Gastrocnemius medialis (tissue), 4 donors: ENCODE measurements at regions not wholly inside any gene's neighbourhood (a gene's known extent, or its start where the extent isn't known, plus 50 kb on each side); places are given as distances from the start of the nearest gene placed in this dataset.

Source experiments
- CTCF ChIP-seq, 5 experiments: fragments of 450-650 bp in 3 of 5; fragments of 200-600 bp in 2 of 5; sonication (generic) in 2 of 5; IDR thresholded peaks in 4 of 5; conservative IDR thresholded peaks in 1 of 5; 1 replicate in 4 of 5; 2 replicates in 1 of 5; pipeline ENCODE4 v1.5.1; 2016 to 2019; ENCODE audit warnings: antibody characterized with exemption in 5 of 5, mild to moderate bottlenecking in 3 of 5, moderate library complexity in 3 of 5
- POLR2A ChIP-seq, 2 donors: fragments of 450-650 bp; IDR thresholded peaks; one replicate each; pipeline ENCODE4 v1.6.1; 2017; ENCODE audit warnings: antibody characterized with exemption in 2 of 2, mild to moderate bottlenecking in 2 of 2, moderate library complexity in 2 of 2

GRCh38 chr7:70926666-70927065, 205.3 kb upstream of the GALNT17 start:
- no peak for TF ChIP-seq POLR2A (IDR thresholded peaks at IDR 0.05)
- no peak for TF ChIP-seq CTCF (IDR thresholded peaks at IDR 0.05 in 4 of 5, conservative IDR thresholded peaks at IDR 0.05 in 1 of 5)
